ENCODE measurements at regions not wholly inside any gene's neighbourhood (a gene's known extent, or its start where the extent isn't known, plus 50 kb on each side); places are given as distances from the start of the nearest gene placed in this dataset.

- Histone ChIP-seq H3K27me3 (no peaks in the 10 kb centered on the region), H3K4me3 (no peak overlapping the region), H3K4me1 (no peaks in the 10 kb centered on the region), H3K36me3 (no peaks in the 10 kb centered on the region), H3K27ac (no peak overlapping the region), H3K9me3 (no peaks in the 10 kb centered on the region)
- no peak for DNase-seq
- no peak for TF ChIP-seq POLR2A (IDR thresholded peaks at IDR 0.05)
- TF ChIP-seq CTCF (IDR thresholded peaks at IDR 0.05) = no peak
Measured at GRCh38 chr21:35333831-35334618, 284.9 kb upstream of the RUNX1 start.

DNA sequence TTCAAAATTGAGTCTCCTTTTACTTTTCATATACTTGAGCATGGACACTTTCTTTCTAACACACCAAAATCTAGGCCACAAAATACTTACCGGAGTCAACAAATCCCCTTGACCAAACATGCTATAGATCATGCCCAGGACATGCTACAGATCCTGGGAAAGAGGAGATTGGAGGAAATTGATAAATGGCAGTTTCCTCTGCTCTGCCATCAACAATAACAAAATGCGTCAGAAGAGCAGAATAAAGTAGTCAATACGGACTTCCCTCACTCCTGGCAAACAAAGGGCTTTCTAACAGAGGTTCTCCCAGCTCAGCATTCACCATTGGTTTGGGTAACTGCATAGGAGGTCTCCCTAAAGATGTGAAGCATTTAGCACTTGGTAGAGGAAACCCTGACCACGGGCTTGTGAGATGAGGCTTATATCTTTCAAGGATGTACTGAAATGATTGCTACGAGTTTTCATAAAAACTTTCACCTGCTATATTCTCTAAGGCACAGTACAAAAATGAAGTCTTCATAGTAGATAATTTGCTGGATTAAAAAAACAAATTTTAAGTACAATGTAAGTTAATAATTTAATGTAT lies 283.8 kb upstream of the RUNX1 start:
- H3K9me3 ChIP-seq = no peaks in the 10 kb centered on the region
- H3K4me3 ChIP-seq = no peak overlapping the region
- DNase-seq = no peak
- H3K27me3 ChIP-seq = no peaks in the 10 kb centered on the region
- H3K4me1 ChIP-seq = no peaks in the 10 kb centered on the region
- TF ChIP-seq CTCF (IDR thresholded peaks at IDR 0.05) (no peak), POLR2A (IDR thresholded peaks at IDR 0.05) (no peak)
- H3K36me3 ChIP-seq = no peaks in the 10 kb centered on the region
- no peak overlapping the region for H3K27ac ChIP-seq

DNA sequence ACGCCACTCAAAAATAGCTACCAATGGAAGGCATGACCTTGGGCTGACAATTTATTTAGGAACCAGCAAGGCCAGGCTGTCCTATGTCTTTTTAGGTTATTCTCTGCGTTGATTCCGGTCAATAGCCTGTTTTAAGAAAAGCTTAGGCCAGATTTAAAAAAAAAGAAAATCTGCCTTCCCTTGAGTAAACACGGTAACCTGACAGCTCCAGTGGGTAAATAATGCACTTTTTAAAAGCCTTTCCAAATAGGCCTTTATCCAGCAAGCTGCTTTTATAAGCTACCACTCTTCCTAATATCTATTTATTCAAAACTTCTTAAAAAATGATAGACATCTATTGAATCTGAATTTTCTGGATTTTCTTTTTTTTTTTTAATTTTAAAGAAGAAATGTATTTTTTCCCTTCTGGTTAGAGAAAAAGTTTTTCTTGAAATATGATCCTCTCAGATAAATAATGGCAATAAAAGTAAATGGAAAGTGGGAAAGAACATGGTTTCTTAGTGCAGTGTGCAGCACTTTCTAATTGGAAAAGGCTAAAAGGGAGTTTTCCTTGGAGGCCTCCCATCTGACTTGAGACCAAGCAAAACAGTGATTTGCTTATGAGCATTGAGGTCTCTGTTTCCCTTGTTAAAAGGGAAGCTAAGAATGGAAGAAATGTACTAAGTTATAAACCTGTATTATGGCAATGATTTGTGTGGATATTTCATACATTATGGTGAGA lies 281.0 kb upstream of the RUNX1 start:
- DNase-seq = no peak
- Histone ChIP-seq H3K9me3 (no peaks in the 10 kb centered on the region), H3K36me3 (no peaks in the 10 kb centered on the region), H3K4me1 (no peaks in the 10 kb centered on the region), H3K27ac (no peak overlapping the region), H3K4me3 (no peak overlapping the region), H3K27me3 (no peaks in the 10 kb centered on the region)
- no peak for TF ChIP-seq POLR2A (IDR thresholded peaks at IDR 0.05)
- TF ChIP-seq CTCF (IDR thresholded peaks at IDR 0.05) = no peak

- no peak for DNase-seq
- Histone ChIP-seq H3K27ac (no peak overlapping the region), H3K27me3 (no peaks in the 10 kb centered on the region), H3K4me1 (no peaks in the 10 kb centered on the region), H3K9me3 (no peaks in the 10 kb centered on the region), H3K36me3 (no peaks in the 10 kb centered on the region), H3K4me3 (no peak overlapping the region)
- TF ChIP-seq CTCF (IDR thresholded peaks at IDR 0.05) (no peak), POLR2A (IDR thresholded peaks at IDR 0.05) (no peak)
Measured at GRCh38 chr21:35328856-35329455, 279.9 kb upstream of the RUNX1 start.

- Histone ChIP-seq H3K27me3 (no peaks in the 10 kb centered on the region), H3K36me3 (no peaks in the 10 kb centered on the region), H3K27ac (no peak overlapping the region), H3K4me1 (no peaks in the 10 kb centered on the region), H3K9me3 (no peaks in the 10 kb centered on the region), H3K4me3 (no peak overlapping the region)
- DNase-seq = no peak
- TF ChIP-seq CTCF (IDR thresholded peaks at IDR 0.05) = no peak
- TF ChIP-seq POLR2A (IDR thresholded peaks at IDR 0.05) = no peak
Measured at GRCh38 chr21:35326677-35327076, 277.6 kb upstream of the RUNX1 start.
